ENCODE measurements at regions not wholly inside any gene's neighbourhood (a gene's known extent, or its start where the extent isn't known, plus 50 kb on each side); places are given as distances from the start of the nearest gene placed in this dataset.

- DNase-seq (ENCODE audit: low spot score): no peak
Measured at GRCh38 chr13:109883181-109884180, 97.1 kb upstream of the IRS2 start.

- DNase-seq (ENCODE audit: low spot score): no peak
Measured at GRCh38 chr13:109881961-109882558, 95.7 kb upstream of the IRS2 start.

GRCh38 chr13:109881347-109881725, 95.0 kb upstream of the IRS2 start:
- DNase-seq (ENCODE audit: low spot score): no peak

GRCh38 chr13:109880371-109881346, 94.3 kb upstream of the IRS2 start:
- no peak for DNase-seq (ENCODE audit: low spot score)

- no peak for DNase-seq (ENCODE audit: low spot score)
Measured at GRCh38 chr13:109879338-109879737, 93.0 kb upstream of the IRS2 start.

GRCh38 chr13:109877809-109878208, 91.4 kb upstream of the IRS2 start:
- DNase-seq (ENCODE audit: low spot score): no peak

- DNase-seq (ENCODE audit: low spot score): no peak
Measured at GRCh38 chr13:109875746-109876145, 89.4 kb upstream of the IRS2 start.

GRCh38 chr13:109874484-109875454, 88.4 kb upstream of the IRS2 start:
- DNase-seq (ENCODE audit: low spot score): no peak

- no peak for DNase-seq (ENCODE audit: low spot score)
Measured at GRCh38 chr13:109873351-109874123, 87.2 kb upstream of the IRS2 start.

GRCh38 chr13:109872864-109873263, 86.5 kb upstream of the IRS2 start:
- DNase-seq (ENCODE audit: low spot score): no peak

- DNase-seq (ENCODE audit: low spot score): no peak
Measured at GRCh38 chr13:109870696-109871370, 84.5 kb upstream of the IRS2 start.

- DNase-seq (ENCODE audit: low spot score): no peak
Measured at GRCh38 chr13:109870274-109870673, 83.9 kb upstream of the IRS2 start.

- peak; percentile 11 for DNase-seq (ENCODE audit: low spot score)
Measured at GRCh38 chr13:109869312-109870237, 83.2 kb upstream of the IRS2 start.

GRCh38 chr13:109868578-109869311, 82.4 kb upstream of the IRS2 start:
- no peak for DNase-seq (ENCODE audit: low spot score)

- DNase-seq (ENCODE audit: low spot score): no peak
Measured at GRCh38 chr13:109867766-109868165, 81.4 kb upstream of the IRS2 start.

- DNase-seq (ENCODE audit: low spot score): no peak
Measured at GRCh38 chr13:109862627-109863026, 76.2 kb upstream of the IRS2 start.

GRCh38 chr13:109859898-109860297, 73.5 kb upstream of the IRS2 start:
- DNase-seq (ENCODE audit: low spot score): no peak
